ENCODE measurements at regions not wholly inside any gene's neighbourhood (a gene's known extent, or its start where the extent isn't known, plus 50 kb on each side); places are given as distances from the start of the nearest gene placed in this dataset.

DNA sequence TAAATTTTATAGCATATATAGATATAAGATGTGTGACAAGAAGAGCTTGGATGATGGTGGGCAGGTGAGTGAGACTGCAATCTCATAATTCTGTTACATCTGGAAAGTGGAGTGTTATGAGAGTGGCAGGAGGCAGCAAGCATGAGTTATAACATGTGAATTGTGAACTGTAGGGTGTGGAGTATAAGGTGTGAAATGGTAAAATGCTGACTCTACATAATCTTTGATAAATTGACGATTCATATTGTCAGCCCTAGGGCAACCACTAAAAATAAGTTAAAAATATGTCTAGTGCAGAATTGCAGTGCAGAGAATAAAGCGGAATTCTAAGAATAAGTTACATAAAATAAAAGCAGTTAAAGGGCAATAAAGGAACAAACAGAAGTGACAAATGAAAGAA is 74.8 kb upstream of the AKR1E2 start:
- H3K4me3 ChIP-seq (ENCODE audit: low read depth, low read length): no peak overlapping the region
- no peak for DNase-seq (ENCODE audit: low read depth)
- no peak for TF ChIP-seq CTCF (IDR thresholded peaks at IDR 0.05; ENCODE audit: insufficient read depth, low read length)

GRCh38 chr10:4749271-4749574 is 76.8 kb upstream of the AKR1E2 start:
- no peak overlapping the region for H3K4me3 ChIP-seq (ENCODE audit: low read depth, low read length)
- TF ChIP-seq CTCF (IDR thresholded peaks at IDR 0.05; ENCODE audit: insufficient read depth, low read length): no peak
- DNase-seq (ENCODE audit: low read depth): no peak

GRCh38 chr10:4748491-4749270 is 77.3 kb upstream of the AKR1E2 start:
- no peak for DNase-seq (ENCODE audit: low read depth)
- H3K4me3 ChIP-seq (ENCODE audit: low read depth, low read length): no peak overlapping the region
- TF ChIP-seq CTCF (IDR thresholded peaks at IDR 0.05; ENCODE audit: insufficient read depth, low read length): no peak

DNA sequence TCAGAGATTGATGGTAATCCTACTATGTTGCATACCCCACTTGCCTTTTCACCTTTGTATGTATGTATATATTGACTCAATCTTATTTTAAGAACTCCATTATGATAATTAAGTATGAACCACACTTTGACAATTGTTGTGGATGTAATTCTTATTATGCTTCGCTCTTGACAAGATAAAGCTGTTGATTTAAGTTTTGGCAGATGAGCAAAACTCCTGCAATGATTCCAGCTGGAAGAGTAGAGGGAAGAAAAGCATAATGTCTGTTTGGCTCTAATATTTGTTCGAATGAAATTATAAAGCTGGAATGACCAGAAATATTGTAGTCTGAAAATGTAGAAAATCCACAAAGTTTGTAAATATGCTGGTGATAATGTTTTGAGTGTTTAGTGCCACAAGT is 83.8 kb upstream of the AKR1E2 start:
- DNase-seq (ENCODE audit: low read depth): no peak
- no peak for TF ChIP-seq CTCF (IDR thresholded peaks at IDR 0.05; ENCODE audit: insufficient read depth, low read length)
- no peak overlapping the region for H3K4me3 ChIP-seq (ENCODE audit: low read depth, low read length)

- DNase-seq (ENCODE audit: low read depth): no peak
- no peak for TF ChIP-seq CTCF (IDR thresholded peaks at IDR 0.05; ENCODE audit: insufficient read depth, low read length)
- H3K4me3 ChIP-seq (ENCODE audit: low read depth, low read length): no peak overlapping the region
Measured at GRCh38 chr10:4740471-4740870, 85.5 kb upstream of the AKR1E2 start.

- no peak for DNase-seq (ENCODE audit: low read depth)
- no peak for TF ChIP-seq CTCF (IDR thresholded peaks at IDR 0.05; ENCODE audit: insufficient read depth, low read length)
- no peak overlapping the region for H3K4me3 ChIP-seq (ENCODE audit: low read depth, low read length)
Measured at GRCh38 chr10:4736608-4737007, 89.4 kb upstream of the AKR1E2 start.

DNA sequence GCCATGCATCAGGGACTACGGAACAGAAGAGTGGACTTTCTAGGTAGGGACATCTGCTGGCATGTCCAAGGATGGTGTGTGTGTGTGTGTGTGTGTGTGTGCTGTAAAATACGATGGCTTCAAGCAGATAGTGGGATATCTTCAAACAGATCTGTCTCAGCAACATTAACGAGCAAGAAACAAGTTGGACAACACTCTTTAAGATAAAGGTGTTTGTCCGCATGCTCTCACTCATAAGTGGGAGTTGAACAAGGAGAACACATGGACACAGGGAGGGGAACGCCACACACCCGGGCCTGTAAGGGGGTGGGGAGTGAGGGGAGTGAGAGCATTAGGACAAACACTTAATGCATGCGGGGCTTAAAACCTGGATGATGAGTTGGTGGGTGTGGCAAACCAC is 89.8 kb upstream of the AKR1E2 start:
- TF ChIP-seq CTCF (IDR thresholded peaks at IDR 0.05; ENCODE audit: insufficient read depth, low read length): no peak
- DNase-seq (ENCODE audit: low read depth): no peak
- no peak overlapping the region for H3K4me3 ChIP-seq (ENCODE audit: low read depth, low read length)

Data from fibroblast of the aortic adventitia (primary cell).